ENCODE measurements at regions not wholly inside any gene's neighbourhood (a gene's known extent, or its start where the extent isn't known, plus 50 kb on each side); places are given as distances from the start of the nearest gene placed in this dataset.

DNA sequence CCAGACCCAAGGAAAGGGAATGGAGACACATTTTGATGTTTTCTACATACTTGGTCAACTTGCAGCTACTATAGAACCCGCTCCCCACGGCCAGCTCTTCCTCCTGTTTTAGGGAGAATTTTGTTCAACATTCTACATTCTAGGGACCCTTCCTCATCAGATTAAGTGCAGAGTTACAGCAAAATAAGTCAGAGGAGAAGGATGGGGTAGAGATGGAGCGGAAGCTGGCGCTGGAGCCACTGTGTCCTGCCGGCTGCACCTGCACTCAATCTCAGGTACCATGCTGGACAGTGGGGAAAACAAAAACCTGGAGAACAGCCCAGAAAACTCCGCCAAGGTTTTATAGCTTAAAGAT is 79.4 kb upstream of the EN2 start:
- TF ChIP-seq POLR2AphosphoS5 (IDR thresholded peaks at IDR 0.05; ENCODE audit: borderline replicate concordance, low read depth, low read length) (no peak), FOXP2 (optimal IDR thresholded peaks at IDR 0.05; ENCODE audit: control extremely low read depth, extremely low read length, insufficient read depth) (no peak), EZH2 (IDR thresholded peaks at IDR 0.05) (no peak)
